HEK293T (cell line): ENCODE measurements at regions not wholly inside any gene's neighbourhood (a gene's known extent, or its start where the extent isn't known, plus 50 kb on each side); places are given as distances from the start of the nearest gene placed in this dataset.

Experiments used
- ELF4 ChIP-seq: fragments of 450-650 bp; IDR thresholded peaks from 2 replicates; pipeline ENCODE4 v1.6.1; 2017; ENCODE audit warnings: antibody characterized with exemption
- FOXA1 ChIP-seq: fragments of 450-650 bp; IDR thresholded peaks from 2 replicates; pipeline ENCODE4 v1.6.1; 2016; ENCODE audit warnings: mild to moderate bottlenecking
- SP1 ChIP-seq: fragments of 450-650 bp; IDR thresholded peaks from 2 replicates; pipeline ENCODE4 v1.6.1; 2017
- SUZ12 ChIP-seq: fragments of 450-650 bp; IDR thresholded peaks from 2 replicates; pipeline ENCODE4 v1.6.1; 2016; ENCODE audit warnings: mild to moderate bottlenecking
- ZNF384 ChIP-seq: fragments of 450-650 bp; IDR thresholded peaks from 2 replicates; pipeline ENCODE4 v1.6.1; 2016
- TF ChIP-seq, protein P1 (sequence below): fragments of 450-650 bp; IDR thresholded peaks from 2 replicates; pipeline ENCODE4 v1.6.1; 2016

DNA sequence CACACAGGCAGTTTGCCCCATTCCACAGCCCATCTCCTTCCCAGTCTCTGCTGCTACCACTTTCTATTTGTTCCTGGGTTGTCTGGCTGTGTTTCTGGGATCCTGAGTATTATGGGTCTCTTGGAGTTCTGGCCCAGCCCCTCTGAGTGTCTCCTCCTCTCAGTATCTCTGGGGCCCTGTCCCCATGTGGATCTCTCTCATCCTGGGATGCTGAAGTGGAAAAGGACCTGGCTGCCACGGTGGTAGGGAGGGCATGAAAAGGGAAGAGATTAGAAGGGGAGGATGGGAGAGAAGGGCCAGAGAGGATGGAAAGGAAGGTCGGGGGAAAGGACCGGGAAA, 54.5 kb upstream of the LBX1 start:
- TF ChIP-seq FOXA1 (no peak), ELF4 (no peak), ZNF384 (no peak), SUZ12 (no peak), SP1 (no peak)
- TF ChIP-seq, protein P1, sequence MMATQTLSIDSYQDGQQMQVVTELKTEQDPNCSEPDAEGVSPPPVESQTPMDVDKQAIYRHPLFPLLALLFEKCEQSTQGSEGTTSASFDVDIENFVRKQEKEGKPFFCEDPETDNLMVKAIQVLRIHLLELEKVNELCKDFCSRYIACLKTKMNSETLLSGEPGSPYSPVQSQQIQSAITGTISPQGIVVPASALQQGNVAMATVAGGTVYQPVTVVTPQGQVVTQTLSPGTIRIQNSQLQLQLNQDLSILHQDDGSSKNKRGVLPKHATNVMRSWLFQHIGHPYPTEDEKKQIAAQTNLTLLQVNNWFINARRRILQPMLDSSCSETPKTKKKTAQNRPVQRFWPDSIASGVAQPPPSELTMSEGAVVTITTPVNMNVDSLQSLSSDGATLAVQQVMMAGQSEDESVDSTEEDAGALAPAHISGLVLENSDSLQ, result no peak
